NOMO-1 treated with DMSO at 0.1 percent for 48 hours (cell line): ENCODE measurements at regions not wholly inside any gene's neighbourhood (a gene's known extent, or its start where the extent isn't known, plus 50 kb on each side); places are given as distances from the start of the nearest gene placed in this dataset.
"Not testable (repeated sequence)": the region's sequence is repeated elsewhere in the genome, so short reads cannot be mapped to it uniquely, and the experiment has no call there.

ENCODE experiments used
- DNase-seq: peaks from one replicate; lab custom pipeline; 2025; ENCODE audit not compliant: unreplicated experiment; lab: John Stamatoyannopoulos, UW

- DNase-seq = no peak
These were observed 181.2 kb upstream of the PKN2 start for GRCh38 chr1:88502886-88503285.

GRCh38 chr1:88503646-88504045 is 180.4 kb upstream of the PKN2 start:
- DNase-seq = no peak

- no peak for DNase-seq
These were observed 179.5 kb upstream of the PKN2 start for GRCh38 chr1:88504601-88505000.

- peak; percentile 5 for DNase-seq
These were observed 174.7 kb upstream of the PKN2 start for GRCh38 chr1:88509379-88509778.

GRCh38 chr1:88514544-88515060 is 169.5 kb upstream of the PKN2 start:
- no peak for DNase-seq

- DNase-seq = not testable (repeated sequence)
These were observed 166.6 kb upstream of the PKN2 start for GRCh38 chr1:88517499-88517898.

- no peak for DNase-seq
These were observed 164.9 kb upstream of the PKN2 start for GRCh38 chr1:88519156-88519555.

GRCh38 chr1:88523854-88524528 is 160.1 kb upstream of the PKN2 start:
- DNase-seq = no peak

- no peak for DNase-seq
These were observed 157.6 kb upstream of the PKN2 start for GRCh38 chr1:88526456-88526855.

- no peak for DNase-seq
These were observed 155.3 kb upstream of the PKN2 start for GRCh38 chr1:88528792-88529191.

GRCh38 chr1:88529581-88529980 is 154.5 kb upstream of the PKN2 start:
- peak; percentile 87 for DNase-seq

- DNase-seq = no peak
These were observed 153.8 kb upstream of the PKN2 start for GRCh38 chr1:88530246-88530645.

- DNase-seq = no peak
These were observed 146.3 kb upstream of the PKN2 start for GRCh38 chr1:88537787-88538186.

GRCh38 chr1:88538222-88538899 is 145.7 kb upstream of the PKN2 start:
- DNase-seq = no peak

GRCh38 chr1:88540255-88540654 is 143.8 kb upstream of the PKN2 start:
- DNase-seq = no peak

GRCh38 chr1:88541596-88541995 is 142.5 kb upstream of the PKN2 start:
- no peak for DNase-seq

- no peak for DNase-seq
These were observed 139.9 kb upstream of the PKN2 start for GRCh38 chr1:88544195-88544594.

- no peak for DNase-seq
These were observed 134.5 kb upstream of the PKN2 start for GRCh38 chr1:88549536-88549935.

- no peak for DNase-seq
These were observed 131.8 kb upstream of the PKN2 start for GRCh38 chr1:88552226-88552625.

- DNase-seq = peak; percentile 85
These were observed 127.1 kb upstream of the PKN2 start for GRCh38 chr1:88557014-88557413.

GRCh38 chr1:88560621-88561020 is 123.5 kb upstream of the PKN2 start:
- no peak for DNase-seq

- DNase-seq = no peak
These were observed 121.1 kb upstream of the PKN2 start for GRCh38 chr1:88562991-88563390.
